Activated CD4-positive, CD25-positive, alpha-beta regulatory T cell treated with anti-CD3 and anti-CD28 coated beads, Interleukin-2, amount 50 U/mL, for 72 hours (primary cell): ENCODE measurements at regions not wholly inside any gene's neighbourhood (a gene's known extent, or its start where the extent isn't known, plus 50 kb on each side); places are given as distances from the start of the nearest gene placed in this dataset.
"Not testable (repeated sequence)": the region's sequence is repeated elsewhere in the genome, so short reads cannot be mapped to it uniquely, and the experiment has no call there.

Source experiments
- DNase-seq: peaks from one replicate; pipeline ENCODE4 v3.0.0; 2021

GRCh38 chr13:72657379-72657778 is 70.0 kb downstream of the MZT1 start:
- DNase-seq, result no peak

GRCh38 chr13:72656357-72656756 is 71.1 kb downstream of the MZT1 start:
- DNase-seq, result no peak

GRCh38 chr13:72653506-72653905 is 73.9 kb downstream of the MZT1 start:
- no peak for DNase-seq

- DNase-seq, result no peak
These were observed 74.7 kb downstream of the MZT1 start for GRCh38 chr13:72652681-72653080.

- no peak for DNase-seq
These were observed 76.3 kb downstream of the MZT1 start for GRCh38 chr13:72651144-72651543.

- DNase-seq, result no peak
These were observed 77.3 kb downstream of the MZT1 start for GRCh38 chr13:72650051-72650700.

- DNase-seq, result no peak
These were observed 78.8 kb downstream of the MZT1 start for GRCh38 chr13:72648513-72649065.

GRCh38 chr13:72647422-72647821 is 80.0 kb downstream of the MZT1 start:
- DNase-seq, result no peak

GRCh38 chr13:72645521-72645920 is 81.9 kb downstream of the MZT1 start:
- no peak for DNase-seq

GRCh38 chr13:72643311-72643989 is 84.0 kb downstream of the MZT1 start:
- DNase-seq, result peak; percentile 44

GRCh38 chr13:72639377-72639776 is 88.1 kb downstream of the MZT1 start:
- no peak for DNase-seq

GRCh38 chr13:72638059-72638815 is 89.2 kb downstream of the MZT1 start:
- DNase-seq, result no peak

- DNase-seq, result no peak
These were observed 89.9 kb downstream of the MZT1 start for GRCh38 chr13:72637561-72637960.

GRCh38 chr13:72634859-72635258 is 92.6 kb downstream of the MZT1 start:
- no peak for DNase-seq

GRCh38 chr13:72622546-72622945 is 104.9 kb downstream of the MZT1 start:
- no peak for DNase-seq

- no peak for DNase-seq
These were observed 106.6 kb downstream of the MZT1 start for GRCh38 chr13:72620874-72621273.

GRCh38 chr13:72617951-72618350 is 109.5 kb downstream of the MZT1 start:
- no peak for DNase-seq

GRCh38 chr13:72617186-72617585 is 110.2 kb downstream of the MZT1 start:
- DNase-seq, result no peak

GRCh38 chr13:72610251-72610891 is 117.1 kb downstream of the MZT1 start:
- DNase-seq, result not testable (repeated sequence)

- DNase-seq, result no peak
These were observed 128.2 kb downstream of the MZT1 start for GRCh38 chr13:72599178-72599743.

GRCh38 chr13:72590091-72590740 is 137.2 kb downstream of the MZT1 start:
- no peak for DNase-seq

- DNase-seq, result no peak
These were observed 140.9 kb downstream of the MZT1 start for GRCh38 chr13:72586518-72586917.
